Choroid plexus epithelial cell (primary cell): ENCODE measurements at regions not wholly inside any gene's neighbourhood (a gene's known extent, or its start where the extent isn't known, plus 50 kb on each side); places are given as distances from the start of the nearest gene placed in this dataset.
"Not testable (repeated sequence)": the region's sequence is repeated elsewhere in the genome, so short reads cannot be mapped to it uniquely, and the experiment has no call there.

ENCODE experiments used
- DNase-seq: peaks from one replicate; pipeline ENCODE4 v3.0.0-alpha.2; 2010; ENCODE audit warnings: low read depth
- H3K4me3 ChIP-seq: 2 replicates; pipeline ENCODE4 v1.5.1; 2011; ENCODE audit warnings: low read depth, mild to moderate bottlenecking, control low read depth, low read length, moderate library complexity
- TF ChIP-seq, protein P1 (sequence below): conservative IDR thresholded peaks from 2 replicates; pipeline ENCODE4 v1.5.1; 2011; ENCODE audit warnings: low read depth, mild to moderate bottlenecking, control low read depth, inconsistent platforms, low read length, moderate library complexity

DNA sequence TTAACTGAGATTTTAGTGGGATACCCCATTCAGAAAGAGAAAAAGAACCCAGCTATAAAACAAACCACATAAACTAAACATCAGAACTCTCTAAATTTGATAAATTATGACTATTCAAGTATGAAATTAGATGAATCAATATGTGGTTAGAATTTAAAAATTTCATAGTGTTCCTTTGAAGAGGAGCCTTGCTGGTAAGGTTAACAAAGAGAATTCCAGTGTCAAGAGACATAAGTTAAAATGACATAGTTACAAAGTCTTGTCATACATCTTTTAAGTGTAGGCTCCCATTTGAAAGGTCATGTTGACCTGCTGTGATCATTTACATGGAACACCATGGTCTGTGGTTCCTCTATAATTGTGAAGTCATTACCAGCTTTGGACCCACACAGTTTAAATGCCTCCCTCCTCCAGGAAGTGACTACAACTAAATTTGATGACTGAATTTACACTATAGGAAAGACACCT lies 231.6 kb upstream of the ETAA1 start:
- H3K4me3 ChIP-seq, result no peak overlapping the region
- TF ChIP-seq, protein P1, sequence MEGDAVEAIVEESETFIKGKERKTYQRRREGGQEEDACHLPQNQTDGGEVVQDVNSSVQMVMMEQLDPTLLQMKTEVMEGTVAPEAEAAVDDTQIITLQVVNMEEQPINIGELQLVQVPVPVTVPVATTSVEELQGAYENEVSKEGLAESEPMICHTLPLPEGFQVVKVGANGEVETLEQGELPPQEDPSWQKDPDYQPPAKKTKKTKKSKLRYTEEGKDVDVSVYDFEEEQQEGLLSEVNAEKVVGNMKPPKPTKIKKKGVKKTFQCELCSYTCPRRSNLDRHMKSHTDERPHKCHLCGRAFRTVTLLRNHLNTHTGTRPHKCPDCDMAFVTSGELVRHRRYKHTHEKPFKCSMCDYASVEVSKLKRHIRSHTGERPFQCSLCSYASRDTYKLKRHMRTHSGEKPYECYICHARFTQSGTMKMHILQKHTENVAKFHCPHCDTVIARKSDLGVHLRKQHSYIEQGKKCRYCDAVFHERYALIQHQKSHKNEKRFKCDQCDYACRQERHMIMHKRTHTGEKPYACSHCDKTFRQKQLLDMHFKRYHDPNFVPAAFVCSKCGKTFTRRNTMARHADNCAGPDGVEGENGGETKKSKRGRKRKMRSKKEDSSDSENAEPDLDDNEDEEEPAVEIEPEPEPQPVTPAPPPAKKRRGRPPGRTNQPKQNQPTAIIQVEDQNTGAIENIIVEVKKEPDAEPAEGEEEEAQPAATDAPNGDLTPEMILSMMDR, result no peak
- no peak for DNase-seq

DNA sequence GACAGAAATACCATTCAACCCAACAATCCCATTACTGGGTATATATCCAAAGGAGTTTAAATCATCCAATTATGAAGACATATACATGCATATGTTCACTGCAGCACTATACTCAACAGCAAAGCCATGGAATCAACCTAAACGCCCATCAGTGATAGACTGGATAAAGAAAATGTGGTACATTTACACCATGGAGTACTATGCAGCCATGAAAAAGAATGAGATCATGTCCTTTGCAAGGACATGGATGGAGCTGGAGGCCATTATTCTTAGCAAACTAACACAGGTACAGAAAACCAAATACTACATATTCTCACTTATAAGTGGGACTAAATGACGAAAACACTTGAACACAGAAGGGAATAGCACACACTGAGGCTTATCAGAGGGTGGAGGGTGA lies 230.6 kb upstream of the ETAA1 start:
- DNase-seq, H3K4me3 ChIP-seq: not testable (repeated sequence)

DNA sequence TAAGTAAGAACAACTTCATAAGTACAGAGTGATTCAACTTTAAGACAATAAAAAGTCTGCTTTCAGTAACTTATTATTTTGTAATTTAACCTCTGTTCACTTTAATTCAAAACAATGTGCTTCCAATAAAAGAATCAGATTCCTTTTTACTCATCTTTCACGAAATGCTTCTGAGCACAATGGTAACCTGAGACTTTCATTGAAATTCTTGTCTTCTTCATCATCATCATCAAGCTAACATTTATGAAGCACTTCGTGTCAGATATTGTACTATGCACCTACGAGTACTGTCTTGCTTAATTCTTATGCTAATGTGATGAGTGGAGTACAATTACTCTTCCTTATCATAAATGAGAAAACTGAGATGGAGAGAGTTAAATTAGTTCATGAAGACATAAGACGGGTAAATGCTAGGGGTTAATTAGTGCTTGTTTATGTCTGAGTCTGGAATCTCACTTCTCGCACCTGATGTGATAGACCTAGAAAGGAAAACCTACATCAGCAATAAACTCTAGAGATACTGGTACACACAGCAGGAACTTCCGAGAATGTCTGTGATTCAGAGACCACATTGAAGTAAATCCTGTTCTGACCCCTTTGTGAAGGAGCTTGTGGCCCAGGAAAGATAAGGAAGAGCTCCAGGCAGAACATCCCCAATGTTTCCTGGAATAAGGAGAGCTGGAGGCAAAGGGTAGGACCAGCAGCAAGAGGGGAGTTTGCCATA lies 227.6 kb upstream of the ETAA1 start:
- TF ChIP-seq, protein P1, result no peak
- peak; percentile 56 for DNase-seq

DNA sequence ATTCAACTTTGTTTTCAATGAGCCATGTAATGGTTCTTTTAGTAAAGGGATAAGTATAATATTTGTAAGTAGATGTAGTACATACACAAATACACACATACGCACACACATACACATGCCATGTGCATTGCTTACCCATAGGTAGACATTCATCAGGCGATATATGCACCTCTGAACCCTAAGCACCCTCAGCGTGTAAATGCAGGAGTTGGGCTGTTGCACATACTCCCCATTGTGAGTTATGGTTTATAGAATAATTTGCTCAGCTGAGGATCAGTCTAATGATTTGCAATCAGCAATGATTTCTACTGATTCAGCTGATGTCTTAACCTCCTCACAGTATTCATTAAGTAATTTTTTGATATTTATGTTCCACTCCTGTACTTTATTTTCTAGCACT lies 217.6 kb upstream of the ETAA1 start:
- DNase-seq, result no peak
- TF ChIP-seq, protein P1, result no peak
- H3K4me3 ChIP-seq, result no peak overlapping the region

More for the DNA sequence above, 227.6 kb upstream of the ETAA1 start:
- H3K4me3 ChIP-seq, result no peak overlapping the region

DNA sequence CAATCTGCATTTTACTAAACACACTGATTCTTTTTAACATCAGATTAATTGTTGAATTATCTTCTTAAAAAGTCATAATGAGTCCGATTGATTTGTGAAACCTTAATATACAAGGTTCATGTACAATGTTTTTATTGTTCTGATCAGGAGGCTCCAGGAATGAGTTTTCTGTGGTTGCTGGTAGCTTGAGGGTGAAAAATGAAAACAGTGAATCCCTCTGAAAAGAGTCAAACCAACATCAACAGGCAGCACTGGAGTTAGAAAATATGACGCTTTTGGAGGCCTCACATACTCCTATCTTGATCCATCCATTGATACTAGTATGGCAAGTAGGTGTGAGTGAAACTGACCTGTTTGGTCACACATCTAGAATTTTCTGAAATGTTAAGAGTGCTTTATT lies 216.3 kb upstream of the ETAA1 start:
- no peak for DNase-seq
- no peak overlapping the region for H3K4me3 ChIP-seq
- TF ChIP-seq, protein P1, result no peak

DNA sequence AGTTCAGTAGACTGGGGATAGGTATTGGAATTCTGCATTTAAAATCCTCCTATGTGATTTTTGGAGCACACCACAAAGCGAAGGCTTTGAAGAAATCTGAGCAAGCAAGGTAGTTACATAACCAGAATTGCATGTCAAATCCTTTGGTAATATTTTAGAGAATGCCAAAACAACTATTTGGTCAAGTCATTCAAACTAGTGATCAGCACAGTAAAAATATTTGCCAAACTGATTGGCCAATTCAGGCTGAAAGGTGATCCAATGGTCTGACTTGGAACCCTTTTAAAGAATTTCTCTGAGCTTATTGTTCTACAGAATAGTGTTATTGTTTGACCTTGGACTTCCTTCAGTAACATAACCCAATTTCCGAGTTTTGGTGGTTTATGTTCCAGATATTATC lies 214.2 kb upstream of the ETAA1 start:
- no peak overlapping the region for H3K4me3 ChIP-seq
- no peak for DNase-seq

DNA sequence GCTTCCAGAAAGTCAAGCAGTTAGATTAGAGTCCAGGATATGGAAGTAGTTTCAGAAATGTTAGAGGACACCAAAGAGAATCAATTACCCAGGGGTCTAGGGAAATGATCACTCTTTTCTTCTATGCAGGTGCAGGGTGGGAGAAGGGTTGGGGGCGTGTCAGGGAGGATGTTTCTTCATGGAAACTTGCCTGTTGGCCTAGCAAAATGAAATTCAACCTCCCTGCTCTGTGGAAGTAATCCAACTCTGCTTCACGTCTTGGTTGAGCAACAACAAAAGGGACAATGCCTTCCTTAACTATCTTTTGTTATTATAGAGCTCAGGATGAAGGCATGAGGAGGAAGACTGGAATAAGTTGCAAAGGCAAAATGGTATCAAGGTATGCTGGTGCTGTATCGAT lies 210.8 kb upstream of the ETAA1 start:
- no peak overlapping the region for H3K4me3 ChIP-seq
- TF ChIP-seq, protein P1, result no peak
- DNase-seq, result no peak

More for the DNA sequence above, 214.2 kb upstream of the ETAA1 start:
- TF ChIP-seq, protein P1, result no peak
